Fibroblast of peridontal ligament (primary cell): ENCODE measurements at regions not wholly inside any gene's neighbourhood (a gene's known extent, or its start where the extent isn't known, plus 50 kb on each side); places are given as distances from the start of the nearest gene placed in this dataset.
A peak's percentile ranks its signal among the peaks of the same experiment; 100 is the strongest.
"Not testable (repeated sequence)": the region's sequence is repeated elsewhere in the genome, so short reads cannot be mapped to it uniquely, and the experiment has no call there.

Experiments
- DNase-seq: peaks from one replicate; pipeline ENCODE4 v3.0.0-alpha.2; 2010; ENCODE audit errors: extremely low read depth

- DNase-seq, result no peak
Observed at GRCh38 chr6:115873901-115874300, 186.8 kb downstream of the FRK start.

DNA sequence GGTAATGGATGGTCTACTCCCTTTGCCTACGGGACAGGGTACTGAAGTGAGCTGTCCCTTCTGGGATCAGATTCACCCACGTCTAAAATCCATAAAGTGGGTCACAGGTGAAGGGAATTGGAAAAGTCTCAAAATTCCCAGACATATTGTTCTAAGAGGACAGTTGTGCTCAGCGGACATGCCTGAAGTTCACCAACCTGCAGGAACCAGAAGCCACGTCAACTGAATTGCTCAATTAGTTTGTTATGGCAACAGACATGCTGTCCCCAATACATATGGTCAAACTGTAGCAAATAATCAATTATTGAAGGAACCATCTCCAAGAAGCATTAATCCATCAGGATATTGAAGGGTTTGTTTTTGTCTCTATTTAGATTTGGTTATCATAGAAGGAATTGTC is 190.2 kb downstream of the FRK start:
- DNase-seq, result no peak

DNA sequence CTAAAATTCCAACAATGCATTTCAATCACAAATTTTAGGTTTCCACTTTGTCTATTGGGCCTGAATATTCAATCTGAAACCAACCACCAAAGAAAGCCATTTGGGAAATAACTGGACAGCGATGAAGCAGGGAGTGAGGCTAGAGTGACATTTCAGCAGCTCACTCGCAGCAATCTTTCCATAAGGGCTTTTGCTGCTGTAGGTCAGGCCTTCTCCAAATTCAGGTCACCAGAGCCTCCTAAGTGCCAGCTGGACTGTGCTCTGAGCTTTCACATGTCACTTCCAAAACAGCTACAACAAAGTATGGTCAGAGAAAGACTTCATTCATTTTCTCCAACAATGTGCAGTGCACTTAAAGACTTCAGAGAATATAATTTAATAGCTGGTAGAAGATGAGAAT is 194.8 kb downstream of the FRK start:
- no peak for DNase-seq

DNA sequence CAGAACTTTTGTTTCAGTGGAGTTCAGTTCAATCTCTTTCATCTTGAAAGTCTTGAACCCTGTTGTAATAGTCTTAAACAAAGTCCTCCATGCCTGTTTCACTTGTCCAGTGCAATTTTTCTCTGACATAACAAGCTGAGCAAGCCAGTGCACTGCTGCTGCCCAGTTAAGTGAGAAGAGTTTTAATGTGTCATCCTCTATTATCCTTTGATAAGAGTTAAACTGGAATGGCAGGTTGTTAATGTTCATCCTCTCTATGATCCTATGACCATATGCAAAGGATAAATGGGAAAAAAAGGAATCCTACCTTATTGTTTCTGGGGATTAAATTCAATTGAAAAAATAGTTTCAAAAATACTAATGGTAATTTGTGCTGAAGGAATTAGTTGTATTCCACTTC is 197.5 kb downstream of the FRK start:
- DNase-seq, result no peak

- not testable (repeated sequence) for DNase-seq
Observed at GRCh38 chr6:115861658-115862057, 199.0 kb downstream of the FRK start.

GRCh38 chr6:115859577-115859976 is 201.1 kb downstream of the FRK start:
- DNase-seq, result not testable (repeated sequence)

GRCh38 chr6:115854866-115855665 is 205.6 kb downstream of the FRK start:
- DNase-seq, result no peak

DNA sequence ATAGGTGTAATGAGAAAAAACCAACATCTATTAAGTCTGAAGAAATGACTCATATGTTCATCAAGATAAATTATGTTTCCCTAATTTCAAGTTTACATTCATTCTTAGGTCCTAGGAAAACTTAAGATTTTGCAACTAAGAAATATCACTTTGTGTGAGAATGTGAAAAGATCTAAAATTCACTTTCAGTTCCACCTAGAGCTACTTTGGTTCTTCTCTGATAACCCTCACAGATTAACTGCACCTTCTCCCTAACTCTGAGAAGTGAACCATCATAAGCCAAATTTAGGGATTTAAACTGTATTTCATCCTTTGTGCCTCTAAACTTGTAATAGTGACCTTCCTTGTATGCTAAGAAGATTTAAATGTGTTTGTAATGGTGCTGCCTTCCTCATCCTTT is 213.0 kb downstream of the FRK start:
- no peak for DNase-seq

GRCh38 chr6:115843945-115844344 is 216.7 kb downstream of the FRK start:
- DNase-seq, result no peak

DNA sequence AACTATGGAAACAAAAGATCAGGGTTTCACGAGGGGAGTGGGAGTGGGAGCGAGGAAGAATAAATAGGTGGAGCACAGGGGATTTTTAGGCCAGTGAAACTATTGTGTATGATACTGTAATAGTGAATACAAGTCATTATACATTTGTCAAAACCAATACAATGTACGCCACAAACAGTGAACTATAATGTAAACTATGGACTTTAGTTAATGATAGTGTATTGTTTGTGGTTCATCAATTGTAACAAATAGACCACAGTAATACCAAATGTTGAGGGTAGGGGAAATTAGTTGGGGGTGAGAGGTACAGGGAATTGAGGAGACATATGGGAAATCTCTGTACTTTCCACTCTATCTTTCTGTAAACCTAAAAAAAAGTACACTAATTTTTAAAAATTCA is 218.4 kb downstream of the FRK start:
- DNase-seq, result no peak

DNA sequence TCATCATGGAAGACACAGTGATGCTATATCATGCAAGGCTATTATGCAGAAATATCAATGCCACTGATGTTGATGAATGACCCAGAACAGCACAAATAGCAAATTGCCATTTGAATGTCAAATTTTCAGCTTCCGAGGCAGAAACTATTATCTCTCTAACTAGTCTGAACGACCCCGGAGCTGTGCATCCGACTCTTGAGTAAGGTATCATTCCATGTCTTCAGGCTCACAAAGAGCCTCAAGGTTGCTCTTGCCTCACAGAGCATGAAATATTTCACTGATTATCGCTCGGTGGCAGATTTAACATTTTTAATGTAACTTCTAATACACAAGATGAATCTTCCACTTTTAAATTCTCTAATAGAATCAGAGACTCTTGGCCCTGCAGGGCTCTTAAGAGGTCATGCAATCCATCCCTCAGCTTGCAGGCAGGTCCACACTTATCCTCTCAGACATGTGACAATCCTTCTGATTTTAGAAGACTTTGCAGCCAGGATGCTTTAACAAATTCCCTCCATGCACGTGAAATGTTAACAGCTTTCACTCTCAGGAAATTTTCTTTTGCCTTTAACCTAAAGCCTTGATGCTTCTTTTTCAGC is 221.0 kb downstream of the FRK start:
- no peak for DNase-seq

DNA sequence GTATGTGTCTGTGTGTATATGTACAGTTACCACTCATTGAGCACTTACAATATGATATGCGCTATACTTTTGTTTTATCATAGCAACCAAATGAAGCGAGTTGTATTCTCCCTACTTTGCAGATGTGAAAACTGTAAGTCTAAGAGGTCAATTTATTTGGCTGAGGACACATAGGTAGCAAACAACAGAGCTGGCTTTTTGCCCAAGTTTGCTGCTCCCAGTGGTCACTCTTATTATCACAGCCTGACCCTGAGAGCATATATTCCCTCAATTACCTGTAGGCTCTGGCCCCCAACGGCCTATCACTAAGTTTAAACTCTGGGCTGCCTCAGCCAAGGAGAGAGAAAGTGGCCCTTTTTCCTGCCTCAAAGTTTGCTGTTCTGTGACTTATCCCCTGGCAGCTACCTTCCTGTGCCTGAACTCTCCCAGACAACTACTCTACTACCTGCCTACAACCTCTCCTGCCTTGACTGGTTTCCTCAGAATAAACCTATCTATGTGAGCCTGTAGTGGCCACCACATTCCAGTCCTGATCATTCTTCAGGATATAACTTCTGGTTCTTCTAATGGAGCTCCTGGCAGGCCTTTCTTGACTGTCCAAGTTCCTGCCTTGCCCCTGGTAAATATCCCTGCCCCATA is 221.8 kb downstream of the FRK start:
- DNase-seq, result peak; percentile 8

DNA sequence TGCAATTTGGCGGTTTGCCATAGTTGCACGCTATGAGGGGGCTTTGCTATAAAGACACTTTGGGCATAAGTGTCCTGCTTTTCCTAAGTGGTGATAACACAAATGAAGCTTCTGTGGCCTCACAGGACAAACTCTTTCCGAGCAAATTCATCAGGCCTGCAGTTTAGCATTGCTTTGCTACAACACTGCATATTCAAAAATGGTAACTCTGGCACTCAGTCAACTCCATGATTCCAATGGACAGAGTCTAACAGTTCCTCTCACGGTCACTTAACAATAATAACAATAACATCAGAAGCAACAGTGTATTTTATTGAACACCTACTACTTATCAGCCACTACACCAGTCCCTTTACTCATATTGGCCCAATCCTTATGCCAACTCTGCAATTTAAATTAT is 222.5 kb downstream of the FRK start:
- no peak for DNase-seq

DNA sequence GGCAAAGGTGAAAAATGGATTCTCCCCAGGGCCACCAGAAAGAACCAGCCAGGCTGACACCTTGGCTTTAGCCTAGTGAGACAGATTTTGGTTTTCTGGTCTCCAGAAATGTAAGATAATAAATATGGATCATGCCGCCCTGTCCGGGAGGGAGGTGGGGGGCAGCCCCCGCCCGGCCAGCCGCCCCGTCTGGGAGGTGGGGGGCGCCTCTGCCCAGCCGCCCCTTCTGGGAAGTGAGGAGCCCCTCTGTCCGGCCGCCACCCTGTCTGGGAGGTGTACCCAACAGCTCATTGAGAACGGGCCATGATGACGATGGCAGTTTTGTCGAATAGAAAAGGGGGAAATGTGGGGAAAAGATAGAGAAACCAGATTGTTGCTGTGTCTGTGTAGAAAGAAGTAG is 224.3 kb downstream of the FRK start:
- not testable (repeated sequence) for DNase-seq

DNA sequence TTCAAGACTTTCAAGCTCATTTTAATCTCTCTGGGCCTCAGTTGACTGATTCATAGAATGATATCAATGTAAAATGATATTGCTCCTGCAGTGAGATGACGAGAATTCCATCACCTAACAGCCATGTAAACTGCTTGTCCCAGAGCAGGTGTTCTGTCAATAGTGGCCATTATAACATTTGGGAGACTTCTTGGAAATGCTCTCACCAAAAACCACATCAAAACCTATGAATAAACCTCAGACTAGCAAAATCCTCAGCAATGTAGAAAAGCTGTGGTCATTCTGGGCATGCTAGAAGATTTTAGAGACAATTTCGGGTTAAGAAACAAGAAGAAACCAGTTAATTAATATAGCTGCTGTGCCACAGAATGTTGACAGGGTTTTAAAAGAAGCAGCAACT is 225.4 kb downstream of the FRK start:
- DNase-seq, result no peak

GRCh38 chr6:115834542-115834941 is 226.1 kb downstream of the FRK start:
- not testable (repeated sequence) for DNase-seq

DNA sequence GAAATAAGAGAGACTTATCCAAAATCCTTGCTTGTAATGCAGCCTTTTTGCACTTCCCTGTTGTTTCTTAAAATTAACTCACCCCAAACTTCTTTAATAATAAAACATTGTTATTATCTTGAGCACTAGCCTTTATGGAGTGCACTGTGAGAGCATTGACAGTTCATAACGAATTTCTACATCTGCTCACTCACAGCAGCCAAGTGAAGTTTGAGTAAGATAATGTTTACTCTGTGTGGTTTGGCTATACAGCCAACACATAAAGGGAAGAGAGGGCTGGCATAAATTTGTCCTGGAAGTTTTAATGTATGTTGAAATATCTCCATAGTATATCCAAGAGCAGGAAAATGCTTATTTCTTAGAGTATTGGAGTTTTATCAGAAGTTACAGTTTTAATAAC is 227.9 kb downstream of the FRK start:
- DNase-seq, result no peak

DNA sequence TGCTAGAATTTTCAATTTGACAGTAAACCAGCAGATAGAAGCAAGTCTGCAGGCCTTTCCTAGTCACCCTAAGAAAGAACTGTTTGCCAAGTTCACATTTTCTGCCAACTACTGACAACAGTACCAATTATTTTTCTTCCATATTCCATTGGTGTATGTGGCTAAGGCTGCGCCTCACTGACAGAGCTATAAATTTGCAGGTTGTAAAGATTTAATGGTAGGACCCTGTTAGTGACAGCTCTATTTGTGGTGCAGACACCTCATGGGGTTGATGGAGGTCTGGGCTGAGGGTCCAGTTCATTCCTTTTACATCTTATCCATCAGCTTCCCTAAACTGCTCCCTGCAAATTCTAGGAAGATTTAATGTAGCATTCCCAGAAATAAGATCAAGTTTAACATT is 228.5 kb downstream of the FRK start:
- DNase-seq, result no peak

DNA sequence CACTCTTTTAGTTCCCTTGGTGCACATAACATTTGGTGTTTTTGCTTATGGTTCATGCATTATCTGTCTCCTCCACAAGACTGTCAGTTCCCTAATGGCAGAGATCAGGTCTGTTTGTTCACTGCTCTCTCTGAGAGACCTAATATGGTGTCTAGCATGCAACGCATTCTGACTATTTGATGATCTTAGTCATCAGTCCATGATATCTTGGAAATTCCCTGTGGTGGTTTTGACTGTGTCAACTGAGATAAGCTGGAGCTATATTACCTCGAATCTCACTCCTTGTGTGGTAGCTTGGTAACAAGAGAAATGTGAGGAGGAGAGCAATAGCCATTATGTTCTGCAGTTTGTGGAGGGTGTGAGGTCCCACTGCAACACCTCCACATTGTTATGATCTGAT is 229.8 kb downstream of the FRK start:
- DNase-seq, result no peak

DNA sequence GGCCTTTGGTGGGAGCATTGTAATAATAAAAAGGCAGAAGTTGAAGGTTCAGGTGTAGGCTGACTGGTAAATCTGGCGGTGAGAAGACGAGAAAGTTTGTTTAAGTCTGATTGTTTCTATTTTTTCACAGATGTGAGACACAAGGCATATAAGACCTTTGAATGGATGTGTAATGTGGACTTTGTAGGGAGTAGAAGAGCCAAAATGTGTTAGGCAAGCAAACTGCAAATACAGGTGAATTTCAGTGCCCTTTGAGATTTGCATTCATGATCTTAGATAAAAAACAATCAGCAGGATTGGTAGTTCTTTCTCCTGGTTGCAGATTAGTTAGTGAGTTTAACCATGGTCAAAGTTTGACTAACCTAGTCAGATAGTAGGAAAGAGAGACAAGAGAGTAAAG is 238.9 kb downstream of the FRK start:
- no peak for DNase-seq

GRCh38 chr6:115819506-115819905 is 241.2 kb downstream of the FRK start:
- no peak for DNase-seq

- no peak for DNase-seq
Observed at GRCh38 chr6:115817161-115817560, 243.5 kb downstream of the FRK start.

DNA sequence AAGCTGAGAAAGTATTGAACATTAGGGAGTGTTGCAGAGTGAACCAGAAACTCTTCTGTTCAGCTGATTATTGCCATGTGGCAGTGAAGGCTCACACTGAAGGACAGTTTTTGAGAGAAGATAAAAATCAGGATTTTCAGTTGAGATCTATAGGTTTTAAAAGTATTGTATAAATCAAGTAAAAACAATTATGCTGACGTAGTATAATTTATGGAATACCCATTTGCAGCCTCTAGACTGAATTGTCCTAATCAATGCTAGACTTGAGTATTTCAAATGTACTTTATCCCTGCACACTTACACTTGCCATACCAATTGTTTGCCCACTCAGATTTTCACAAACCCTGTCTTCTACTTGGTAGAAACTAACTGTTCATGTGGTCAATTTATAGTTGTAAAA is 245.8 kb downstream of the FRK start:
- DNase-seq, result no peak
